LNCaP clone FGC (cell line): ENCODE measurements at regions not wholly inside any gene's neighbourhood (a gene's known extent, or its start where the extent isn't known, plus 50 kb on each side); places are given as distances from the start of the nearest gene placed in this dataset.

Experiments used
- DNase-seq: peaks from one replicate; pipeline ENCODE4 v3.0.0-alpha.2; 2011; ENCODE audit warnings: low read depth
- H3K4me3 ChIP-seq: 2 replicates; pipeline ENCODE4 v1.5.1; 2011; ENCODE audit warnings: mild to moderate bottlenecking, low read depth, low read length, control low read depth
- TF ChIP-seq, protein P1 (sequence below): IDR thresholded peaks from 2 replicates; pipeline ENCODE4 v1.5.1; 2012; ENCODE audit warnings: mild to moderate bottlenecking; ENCODE audit not compliant: control insufficient read depth, insufficient read depth; ENCODE audit errors: extremely low read depth

DNA sequence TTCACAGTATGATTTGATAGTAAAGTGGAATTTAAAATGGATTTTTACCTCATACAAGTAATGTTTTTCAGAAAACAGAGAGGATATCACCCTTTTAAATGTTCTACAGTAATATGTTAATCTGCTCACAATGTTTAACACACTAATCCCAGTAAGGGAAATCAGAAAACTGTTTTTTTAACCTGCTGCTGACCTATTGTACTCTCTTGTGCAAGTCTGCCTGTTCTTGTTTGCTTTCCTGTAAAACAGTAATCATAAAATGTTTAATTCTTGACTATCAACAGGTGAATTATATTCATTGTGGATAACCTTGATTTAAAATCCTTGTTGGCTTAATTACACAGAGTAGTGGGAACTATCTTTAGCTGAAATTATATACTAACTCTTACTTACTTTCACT lies 126.4 kb downstream of the GNAT3 start:
- TF ChIP-seq, protein P1, sequence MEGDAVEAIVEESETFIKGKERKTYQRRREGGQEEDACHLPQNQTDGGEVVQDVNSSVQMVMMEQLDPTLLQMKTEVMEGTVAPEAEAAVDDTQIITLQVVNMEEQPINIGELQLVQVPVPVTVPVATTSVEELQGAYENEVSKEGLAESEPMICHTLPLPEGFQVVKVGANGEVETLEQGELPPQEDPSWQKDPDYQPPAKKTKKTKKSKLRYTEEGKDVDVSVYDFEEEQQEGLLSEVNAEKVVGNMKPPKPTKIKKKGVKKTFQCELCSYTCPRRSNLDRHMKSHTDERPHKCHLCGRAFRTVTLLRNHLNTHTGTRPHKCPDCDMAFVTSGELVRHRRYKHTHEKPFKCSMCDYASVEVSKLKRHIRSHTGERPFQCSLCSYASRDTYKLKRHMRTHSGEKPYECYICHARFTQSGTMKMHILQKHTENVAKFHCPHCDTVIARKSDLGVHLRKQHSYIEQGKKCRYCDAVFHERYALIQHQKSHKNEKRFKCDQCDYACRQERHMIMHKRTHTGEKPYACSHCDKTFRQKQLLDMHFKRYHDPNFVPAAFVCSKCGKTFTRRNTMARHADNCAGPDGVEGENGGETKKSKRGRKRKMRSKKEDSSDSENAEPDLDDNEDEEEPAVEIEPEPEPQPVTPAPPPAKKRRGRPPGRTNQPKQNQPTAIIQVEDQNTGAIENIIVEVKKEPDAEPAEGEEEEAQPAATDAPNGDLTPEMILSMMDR: no peak
- no peak for DNase-seq
- H3K4me3 ChIP-seq: no peak overlapping the region

DNA sequence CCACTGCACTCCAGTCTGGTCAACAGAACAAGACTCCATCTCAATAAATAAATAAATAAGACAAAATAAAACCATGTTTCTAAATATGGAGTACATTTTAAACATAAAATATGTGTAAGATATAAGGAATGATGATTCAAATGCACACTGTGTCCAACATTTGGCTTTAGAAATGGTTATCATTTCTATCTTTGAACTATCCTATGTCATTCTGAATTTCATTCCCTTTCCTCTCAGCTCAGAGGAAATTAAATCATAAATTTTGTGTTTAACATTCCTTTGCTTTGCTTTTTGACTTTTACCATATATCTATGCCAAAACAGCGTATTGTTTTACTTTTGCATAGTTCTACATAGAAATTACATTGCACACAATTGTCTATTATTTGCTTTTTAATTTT lies 130.9 kb downstream of the GNAT3 start:
- DNase-seq: no peak
- H3K4me3 ChIP-seq: no peak overlapping the region

DNA sequence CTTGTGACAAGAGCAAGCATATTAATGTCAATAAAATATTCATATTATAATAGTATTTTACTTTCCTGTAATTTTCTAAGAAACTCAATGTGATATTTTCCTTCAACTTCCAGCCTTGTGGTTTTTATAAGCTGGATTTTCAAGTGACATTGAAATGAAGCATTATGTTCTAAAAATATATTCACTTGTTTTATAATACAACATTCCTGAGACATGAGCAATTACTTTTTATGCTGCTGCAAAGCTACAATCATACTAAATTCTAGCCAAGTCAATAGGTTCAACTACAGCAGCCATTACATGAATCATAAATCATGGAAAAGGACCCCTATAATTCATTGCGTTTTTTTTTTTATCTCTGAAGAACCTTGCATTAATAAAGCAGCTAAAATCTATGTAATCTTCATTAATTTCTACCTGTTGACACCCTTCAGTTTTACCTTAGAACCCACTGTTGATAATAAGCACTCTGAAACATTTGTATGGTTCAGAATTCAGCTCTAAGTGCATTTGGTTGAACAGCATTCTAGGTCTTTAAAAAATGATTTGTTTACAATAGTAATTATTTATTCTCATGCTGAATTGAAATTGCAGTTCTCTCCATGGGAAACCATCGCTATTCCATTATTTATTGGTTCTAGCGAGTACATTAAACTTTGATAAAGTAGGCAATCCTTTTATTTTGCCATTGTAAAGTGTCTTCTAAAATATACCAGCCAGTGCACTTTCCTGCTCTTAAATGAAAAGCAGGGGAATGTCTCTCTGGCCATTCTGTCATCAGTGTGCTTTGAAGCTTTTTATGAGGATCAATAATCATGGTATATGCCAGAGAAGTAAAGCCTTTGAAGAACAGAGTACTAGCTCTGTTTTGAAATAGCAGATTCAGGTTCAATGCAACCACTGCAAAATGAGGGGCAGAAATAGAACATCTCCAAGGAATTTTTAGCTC lies 132.6 kb downstream of the GNAT3 start:
- no peak overlapping the region for H3K4me3 ChIP-seq
- no peak for DNase-seq
- TF ChIP-seq, protein P1: no peak

More for the DNA sequence above, 130.9 kb downstream of the GNAT3 start:
- TF ChIP-seq, protein P1: no peak

DNA sequence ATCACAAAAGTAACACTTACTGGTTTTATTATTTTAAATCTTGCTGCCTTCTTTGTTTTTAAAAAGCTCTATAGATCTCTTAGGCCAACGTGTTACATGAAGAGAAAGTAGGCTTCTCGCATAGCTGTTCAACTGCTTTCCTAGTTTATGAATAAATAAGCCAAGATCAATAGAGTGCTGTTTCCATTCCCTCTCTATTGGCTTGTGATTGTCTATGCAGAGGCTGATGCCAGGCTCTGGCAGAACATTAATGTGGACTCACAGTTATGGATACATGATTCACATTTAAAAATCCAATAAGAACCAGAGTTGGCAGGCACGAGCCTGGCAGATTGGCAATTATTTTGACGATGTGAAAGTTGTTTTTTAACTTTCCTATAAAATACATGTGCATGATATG lies 137.5 kb downstream of the GNAT3 start:
- peak; percentile 11 for DNase-seq
- no peak overlapping the region for H3K4me3 ChIP-seq
- TF ChIP-seq, protein P1: no peak

DNA sequence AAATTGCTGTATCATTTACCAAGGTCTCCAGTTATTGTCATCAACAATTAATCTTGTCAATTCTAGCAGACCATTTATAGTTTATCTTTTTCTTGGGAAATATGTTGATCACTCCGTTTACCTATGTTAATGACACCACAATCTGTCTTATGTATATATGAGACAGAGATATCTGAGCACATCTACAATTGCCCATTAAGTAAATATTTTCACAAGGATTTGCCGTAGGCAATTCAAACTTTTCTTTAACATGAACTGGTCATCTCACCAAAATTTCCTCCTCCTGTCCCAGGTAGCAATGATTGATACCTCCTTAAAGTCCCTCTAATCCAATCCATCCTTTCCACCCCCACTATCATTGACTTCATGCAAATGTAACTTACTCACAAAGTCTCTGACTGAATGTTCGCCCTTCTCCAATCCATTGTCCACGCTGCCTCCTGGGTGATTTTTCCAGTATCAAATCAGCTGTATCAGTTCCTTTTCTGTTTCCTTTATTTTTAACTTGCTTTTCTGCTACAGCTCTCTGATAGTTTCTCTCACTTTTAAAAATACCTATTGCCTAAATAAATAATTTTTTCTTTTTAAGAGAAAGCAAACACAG lies 138.3 kb downstream of the GNAT3 start:
- TF ChIP-seq, protein P1: no peak
- no peak overlapping the region for H3K4me3 ChIP-seq
- peak; percentile 54 for DNase-seq

DNA sequence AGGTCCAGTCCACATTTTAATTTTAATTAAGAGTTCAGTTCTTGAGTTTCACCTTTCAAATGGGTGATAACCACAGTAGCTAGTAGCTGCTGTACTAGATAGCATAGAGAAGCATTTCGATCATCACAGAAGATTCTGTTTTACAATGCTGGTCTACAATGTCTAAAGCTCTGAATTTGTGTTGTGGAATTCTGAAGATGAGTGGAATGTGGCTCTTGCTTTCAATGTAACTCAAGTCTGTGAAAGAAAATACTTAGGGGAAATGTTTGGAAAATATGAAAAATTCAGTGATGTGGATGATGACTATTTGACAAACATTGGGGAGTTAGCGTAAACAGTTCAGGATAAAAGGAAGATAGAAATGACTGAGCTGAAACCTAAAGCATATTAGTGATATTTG lies 139.4 kb downstream of the GNAT3 start:
- no peak overlapping the region for H3K4me3 ChIP-seq
- TF ChIP-seq, protein P1: no peak
- no peak for DNase-seq
